Esophagus muscularis mucosa (tissue), 4 donors: ENCODE measurements at regions not wholly inside any gene's neighbourhood (a gene's known extent, or its start where the extent isn't known, plus 50 kb on each side); places are given as distances from the start of the nearest gene placed in this dataset.

Experiments
- DNase-seq: peaks from one replicate; pipeline ENCODE4 v3.0.0-alpha.2; 2017; ENCODE audit errors: extremely low spot score
- H3K27ac ChIP-seq, 4 donors: fragments of 200-600 bp; sonication (generic); replicated peaks in 1 of 4; 1 replicate in 3 of 4; 2 replicates in 1 of 4; pipeline ENCODE4 v1.5.1; 2016 to 2019; ENCODE audit warnings: mild to moderate bottlenecking in 1 of 4
- H3K27me3 ChIP-seq, 4 donors: fragments of 200-600 bp; sonication (generic); one replicate each; pipeline versions ENCODE4 v1.5.1 to v1.6.0; 2016 to 2019
- H3K36me3 ChIP-seq, 4 donors: fragments of 200-600 bp; sonication (generic); one replicate each; pipeline ENCODE4 v1.5.1; 2016 to 2019
- H3K4me1 ChIP-seq, 4 donors: fragments of 200-600 bp; sonication (generic); one replicate each; pipeline ENCODE4 v1.5.1; 2016 to 2019
- H3K4me3 ChIP-seq, 4 donors: fragments of 200-600 bp; sonication (generic); 1 replicate in 2 of 4; 2 replicates in 2 of 4; pipeline ENCODE4 v1.5.1; 2016 to 2019; ENCODE audit warnings: mild to moderate bottlenecking in 4 of 4, moderate library complexity in 1 of 4
- H3K9me3 ChIP-seq, 4 donors: fragments of 200-600 bp; sonication (generic); 1 replicate in 3 of 4; 2 replicates in 1 of 4; pipeline ENCODE4 v1.5.1; 2016 to 2019
- CTCF ChIP-seq, 3 experiments: fragments of 200-600 bp in 2 of 3; fragments of 450-650 bp in 1 of 3; sonication (generic) in 2 of 3; IDR thresholded peaks; one replicate each; pipeline ENCODE4 v1.5.1; 2017 to 2019; ENCODE audit warnings: antibody characterized with exemption in 3 of 3, mild to moderate bottlenecking in 2 of 3, moderate library complexity in 1 of 3
- EP300 ChIP-seq: sonication (generic); formaldehyde crosslinking; IDR thresholded peaks from one replicate; pipeline ENCODE4 v1.6.1; 2017; ENCODE audit warnings: antibody characterized with exemption
- POLR2A ChIP-seq: fragments of 450-650 bp; IDR thresholded peaks from one replicate; pipeline ENCODE4 v1.6.1; 2017; ENCODE audit warnings: antibody characterized with exemption, moderate library complexity, mild to moderate bottlenecking, low read depth
- POLR2AphosphoS5 ChIP-seq, 2 donors: sonication (generic); formaldehyde crosslinking; IDR thresholded peaks; one replicate each; pipeline ENCODE4 v1.6.1; 2017; ENCODE audit warnings: antibody characterized with exemption in 2 of 2
- WGBS: methylation state at CpG from one replicate; pipeline ENCODE4 v1.1.5; 2018; 5-methylcytosine and 5-hydroxymethylcytosine counted together
- intact Hi-C: fragments of 100-400 bp; cut with DNase I; formaldehyde crosslinking; loops from one replicate; pipeline ENCODE4 v1.15.1; 2023

GRCh38 chrX:145729635-145730034 lies 88.0 kb upstream of the SLITRK2 start:
- no peak for DNase-seq

DNA sequence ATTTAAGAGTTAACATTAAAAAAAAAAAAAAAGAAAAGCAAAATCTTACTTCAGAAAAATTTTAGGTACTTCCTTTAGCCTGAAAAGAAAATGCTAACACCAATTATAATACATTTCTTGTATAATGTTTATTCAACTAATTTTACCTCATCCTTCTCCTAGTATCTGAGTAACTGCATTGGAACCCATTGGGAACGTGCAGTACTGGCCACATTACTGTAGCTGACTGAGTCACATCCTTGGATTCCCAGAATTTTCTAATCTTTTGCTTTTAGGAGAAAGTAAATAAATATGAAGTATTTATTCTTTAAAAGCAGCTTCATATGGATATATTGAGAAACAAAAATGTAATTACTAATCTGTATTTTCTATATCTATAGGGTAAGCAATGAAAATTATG lies 82.6 kb upstream of the SLITRK2 start:
- TF ChIP-seq EP300 (no peak), POLR2AphosphoS5 (IDR thresholded peaks at IDR 0.05) (no peak), POLR2A (no peak), CTCF (IDR thresholded peaks at IDR 0.05) (no peak)
- no peak for DNase-seq

More at GRCh38 chrX:145729635-145730034, 88.0 kb upstream of the SLITRK2 start:
- Histone ChIP-seq H3K4me1 (no peaks in the 10 kb centered on the region), H3K4me3 (no peak overlapping the region), H3K36me3 (no peaks in the 10 kb centered on the region), H3K27me3 (no peaks in the 10 kb centered on the region), H3K9me3 (no peaks in the 10 kb centered on the region), H3K27ac (no peak overlapping the region)
- intact Hi-C loops, result no loop called here
- no peak for TF ChIP-seq EP300
- no peak for TF ChIP-seq POLR2A
- TF ChIP-seq POLR2AphosphoS5 (IDR thresholded peaks at IDR 0.05), result no peak
- TF ChIP-seq CTCF (IDR thresholded peaks at IDR 0.05), result no peak
- 52% methylated on average over 2 of the region's 6 CpGs for WGBS

DNA sequence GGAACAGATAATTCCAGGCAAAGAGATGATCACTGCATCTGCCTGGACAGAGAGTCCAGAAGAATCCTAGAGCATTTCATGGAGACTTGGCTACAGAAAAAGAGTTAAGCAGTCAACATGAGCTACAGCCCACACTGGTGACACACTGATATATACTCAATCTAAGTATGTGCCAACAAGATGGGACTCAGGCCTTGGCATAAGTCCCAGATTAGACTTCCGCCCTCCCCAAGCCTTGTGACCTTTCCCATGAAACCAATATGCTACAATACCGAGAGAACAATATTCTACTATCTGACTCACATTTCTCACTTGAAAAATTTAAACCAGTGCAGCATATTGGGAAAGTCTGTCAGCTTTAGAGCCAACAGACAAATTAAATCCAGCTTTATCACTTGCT lies 65.7 kb upstream of the SLITRK2 start:
- no peak for DNase-seq
- H3K4me1 ChIP-seq, result no peaks in the 10 kb centered on the region
- H3K27ac ChIP-seq, result no peak overlapping the region
- no peaks in the 10 kb centered on the region for H3K9me3 ChIP-seq
- intact Hi-C loops, result no loop called here
- H3K27me3 ChIP-seq, result no peaks in the 10 kb centered on the region
- TF ChIP-seq CTCF (IDR thresholded peaks at IDR 0.05), result no peak
- TF ChIP-seq POLR2A, result no peak
- no peak for TF ChIP-seq POLR2AphosphoS5 (IDR thresholded peaks at IDR 0.05)
- TF ChIP-seq EP300, result no peak
- no peak overlapping the region for H3K4me3 ChIP-seq
- no peaks in the 10 kb centered on the region for H3K36me3 ChIP-seq
- 53% methylated on average over 2 of the region's 2 CpGs for WGBS

More for the DNA sequence above, 82.6 kb upstream of the SLITRK2 start:
- WGBS, result 55% methylated on average over 1 of the region's 1 CpG
- no peaks in the 10 kb centered on the region for H3K4me1 ChIP-seq
- H3K27me3 ChIP-seq, result no peaks in the 10 kb centered on the region
- no peak overlapping the region for H3K4me3 ChIP-seq
- intact Hi-C loops, result no loop called here
- no peaks in the 10 kb centered on the region for H3K36me3 ChIP-seq
- H3K9me3 ChIP-seq, result no peaks in the 10 kb centered on the region
- no peak overlapping the region for H3K27ac ChIP-seq
